ENCODE measurements at regions not wholly inside any gene's neighbourhood (a gene's known extent, or its start where the extent isn't known, plus 50 kb on each side); places are given as distances from the start of the nearest gene placed in this dataset.

DNA sequence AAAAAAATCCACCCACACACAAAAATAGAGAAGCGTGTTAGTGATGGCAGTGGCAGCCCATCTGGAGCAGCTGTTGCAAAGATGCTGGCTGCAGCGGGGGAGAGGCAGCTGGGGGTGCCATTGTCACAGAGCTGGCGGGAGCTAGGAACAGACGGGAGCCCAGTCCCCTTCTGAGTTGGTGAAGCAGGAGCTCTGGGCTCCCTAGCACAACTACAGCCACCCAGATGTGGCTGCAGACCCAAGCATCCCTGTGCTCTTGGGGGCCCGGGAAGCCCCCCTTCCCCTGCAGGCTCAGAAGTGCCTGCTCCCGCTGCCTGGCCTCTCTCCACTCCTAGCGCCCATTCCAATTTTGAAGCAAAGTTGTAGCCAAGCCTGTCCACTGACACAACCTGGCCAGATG, 366.6 kb upstream of the MC4R start:
- H4K91ac ChIP-seq (ENCODE audit: low read depth, low read length), result no peak overlapping the region
- H3K27me3 ChIP-seq (ENCODE audit: insufficient read depth, low read length), result no peaks in the 10 kb centered on the region
- H2BK120ac ChIP-seq (ENCODE audit: insufficient read depth, low read length, poor library complexity), result no peak overlapping the region
- no peak overlapping the region for H4K8ac ChIP-seq (ENCODE audit: low read depth, low read length)
- H3K79me2 ChIP-seq (ENCODE audit: control insufficient read depth, insufficient read depth, low read length, poor library complexity), result no peaks in the 10 kb centered on the region
- no peaks in the 10 kb centered on the region for H3K79me1 ChIP-seq (ENCODE audit: low read length)
- no peak overlapping the region for H3K27ac ChIP-seq (ENCODE audit: low read depth, low read length)
- no peak overlapping the region for H2AK5ac ChIP-seq (ENCODE audit: low read length)
- H3K18ac ChIP-seq (ENCODE audit: low read length), result no peak overlapping the region
- no peak overlapping the region for H3K4ac ChIP-seq (ENCODE audit: low read depth, low read length)
- no peak overlapping the region for H3K4me3 ChIP-seq (ENCODE audit: low read depth, low read length)
- no peak overlapping the region for H3K4me2 ChIP-seq (ENCODE audit: low read length)
- H3K23ac ChIP-seq (ENCODE audit: low read length), result no peak overlapping the region
- no peak for DNase-seq
- H2BK12ac ChIP-seq (ENCODE audit: low read length), result no peak overlapping the region
- no peak overlapping the region for H3K9ac ChIP-seq (ENCODE audit: low read length)
- no peak overlapping the region for H2AFZ ChIP-seq (ENCODE audit: insufficient read depth, low read length, poor library complexity)
- no peak overlapping the region for H2BK5ac ChIP-seq (ENCODE audit: low read depth, low read length, poor library complexity)
- no peaks in the 10 kb centered on the region for H3K9me3 ChIP-seq (ENCODE audit: insufficient read depth, low read depth, low read length)
- WGBS (ENCODE audit: extremely low coverage, insufficient coverage, insufficient read length), result no CpG with 5 or more reads among the region's 7 CpGs
- H4K12ac ChIP-seq (ENCODE audit: low read depth, low read length), result no peak overlapping the region
- H3K14ac ChIP-seq (ENCODE audit: low read length), result no peak overlapping the region
- no peaks in the 10 kb centered on the region for H3K4me1 ChIP-seq (ENCODE audit: control insufficient read depth in 1 of 2, insufficient read depth in 2 of 2, low read length in 2 of 2)
- no peaks in the 10 kb centered on the region for H3K36me3 ChIP-seq (ENCODE audit: control insufficient read depth in 1 of 2, insufficient read depth in 2 of 2, low read length in 2 of 2)

DNA sequence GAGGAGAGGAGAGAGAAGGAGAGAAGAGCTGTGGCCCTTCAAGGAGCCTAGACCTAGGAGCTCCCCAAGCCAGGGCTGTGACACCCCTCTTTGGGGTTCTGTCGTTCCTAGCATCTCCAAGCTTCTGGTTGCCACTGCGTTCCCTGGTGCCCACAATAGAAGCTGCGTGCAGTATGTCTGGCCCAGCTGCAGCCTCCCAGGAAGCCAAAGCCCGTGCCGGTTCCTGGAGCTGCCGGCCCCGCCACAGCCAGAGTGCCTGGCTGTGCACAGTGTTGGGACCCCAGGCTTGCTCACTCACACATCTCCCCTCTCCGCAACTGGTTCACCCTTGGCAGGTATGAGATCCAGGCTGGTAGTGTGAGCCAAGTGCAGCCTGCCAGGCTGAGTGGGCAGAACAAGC, 367.7 kb upstream of the MC4R start:
- no peaks in the 10 kb centered on the region for H3K4me1 ChIP-seq (ENCODE audit: control insufficient read depth in 1 of 2, insufficient read depth in 2 of 2, low read length in 2 of 2)
- no peak overlapping the region for H3K27ac ChIP-seq (ENCODE audit: low read depth, low read length)
- H3K79me2 ChIP-seq (ENCODE audit: control insufficient read depth, insufficient read depth, low read length, poor library complexity), result no peaks in the 10 kb centered on the region
- H2BK5ac ChIP-seq (ENCODE audit: low read depth, low read length, poor library complexity), result no peak overlapping the region
- no peak for DNase-seq
- H3K9me3 ChIP-seq (ENCODE audit: insufficient read depth, low read depth, low read length), result no peaks in the 10 kb centered on the region
- H3K18ac ChIP-seq (ENCODE audit: low read length), result no peak overlapping the region
- H3K4me3 ChIP-seq (ENCODE audit: low read depth, low read length), result no peak overlapping the region
- H3K4ac ChIP-seq (ENCODE audit: low read depth, low read length), result no peak overlapping the region
- no peak overlapping the region for H3K9ac ChIP-seq (ENCODE audit: low read length)
- no peaks in the 10 kb centered on the region for H3K27me3 ChIP-seq (ENCODE audit: insufficient read depth, low read length)
- no peak overlapping the region for H3K14ac ChIP-seq (ENCODE audit: low read length)
- no peak overlapping the region for H2BK120ac ChIP-seq (ENCODE audit: insufficient read depth, low read length, poor library complexity)
- no peak overlapping the region for H4K8ac ChIP-seq (ENCODE audit: low read depth, low read length)
- H4K91ac ChIP-seq (ENCODE audit: low read depth, low read length), result no peak overlapping the region
- no peak overlapping the region for H3K4me2 ChIP-seq (ENCODE audit: low read length)
- WGBS (ENCODE audit: extremely low coverage, insufficient coverage, insufficient read length), result no CpG with 5 or more reads among the region's 8 CpGs
- H3K23ac ChIP-seq (ENCODE audit: low read length), result no peak overlapping the region
- no peak overlapping the region for H2AK5ac ChIP-seq (ENCODE audit: low read length)
- H4K12ac ChIP-seq (ENCODE audit: low read depth, low read length), result no peak overlapping the region
- H3K79me1 ChIP-seq (ENCODE audit: low read length), result no peaks in the 10 kb centered on the region
- no peak overlapping the region for H2AFZ ChIP-seq (ENCODE audit: insufficient read depth, low read length, poor library complexity)
- H2BK12ac ChIP-seq (ENCODE audit: low read length), result no peak overlapping the region
- no peaks in the 10 kb centered on the region for H3K36me3 ChIP-seq (ENCODE audit: control insufficient read depth in 1 of 2, insufficient read depth in 2 of 2, low read length in 2 of 2)

DNA sequence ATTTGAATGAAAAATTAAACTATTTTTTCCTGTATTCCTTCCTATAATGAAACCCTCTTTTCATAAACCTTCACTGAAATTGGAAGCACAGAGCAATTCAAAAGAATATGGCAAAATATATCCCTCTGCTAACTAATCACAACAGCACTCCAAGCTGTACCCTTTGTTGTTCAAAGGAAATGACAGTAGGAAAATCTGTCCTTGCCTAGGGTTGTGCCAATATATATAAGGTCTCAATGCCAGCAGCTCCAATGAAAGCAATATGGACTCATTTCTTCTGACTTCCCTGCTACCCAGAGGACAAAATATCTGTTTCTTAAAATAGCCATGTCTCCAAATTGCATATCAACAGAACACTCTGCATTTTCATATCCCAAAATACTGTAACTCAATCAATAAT, 373.9 kb upstream of the MC4R start:
- Histone ChIP-seq H2AFZ (ENCODE audit: insufficient read depth, low read length, poor library complexity) (no peak overlapping the region), H3K36me3 (ENCODE audit: control insufficient read depth in 1 of 2, insufficient read depth in 2 of 2, low read length in 2 of 2) (no peaks in the 10 kb centered on the region), H4K8ac (ENCODE audit: low read depth, low read length) (no peak overlapping the region), H3K23ac (ENCODE audit: low read length) (no peak overlapping the region), H3K4me2 (ENCODE audit: low read length) (no peak overlapping the region), H3K27ac (ENCODE audit: low read depth, low read length) (no peak overlapping the region), H3K4me3 (ENCODE audit: low read depth, low read length) (no peak overlapping the region), H2BK5ac (ENCODE audit: low read depth, low read length, poor library complexity) (no peak overlapping the region), H2BK12ac (ENCODE audit: low read length) (no peak overlapping the region), H3K9me3 (ENCODE audit: insufficient read depth, low read depth, low read length) (no peaks in the 10 kb centered on the region), H3K4me1 (ENCODE audit: control insufficient read depth in 1 of 2, insufficient read depth in 2 of 2, low read length in 2 of 2) (no peaks in the 10 kb centered on the region), H3K14ac (ENCODE audit: low read length) (no peak overlapping the region), H4K91ac (ENCODE audit: low read depth, low read length) (no peak overlapping the region), H4K12ac (ENCODE audit: low read depth, low read length) (no peak overlapping the region), H3K79me1 (ENCODE audit: low read length) (no peaks in the 10 kb centered on the region), H3K4ac (ENCODE audit: low read depth, low read length) (no peak overlapping the region), H2AK5ac (ENCODE audit: low read length) (no peak overlapping the region), H3K18ac (ENCODE audit: low read length) (no peak overlapping the region), H2BK120ac (ENCODE audit: insufficient read depth, low read length, poor library complexity) (no peak overlapping the region), H3K9ac (ENCODE audit: low read length) (no peak overlapping the region), H3K27me3 (ENCODE audit: insufficient read depth, low read length) (no peaks in the 10 kb centered on the region), H3K79me2 (ENCODE audit: control insufficient read depth, insufficient read depth, low read length, poor library complexity) (no peaks in the 10 kb centered on the region)
- no peak for DNase-seq

DNA sequence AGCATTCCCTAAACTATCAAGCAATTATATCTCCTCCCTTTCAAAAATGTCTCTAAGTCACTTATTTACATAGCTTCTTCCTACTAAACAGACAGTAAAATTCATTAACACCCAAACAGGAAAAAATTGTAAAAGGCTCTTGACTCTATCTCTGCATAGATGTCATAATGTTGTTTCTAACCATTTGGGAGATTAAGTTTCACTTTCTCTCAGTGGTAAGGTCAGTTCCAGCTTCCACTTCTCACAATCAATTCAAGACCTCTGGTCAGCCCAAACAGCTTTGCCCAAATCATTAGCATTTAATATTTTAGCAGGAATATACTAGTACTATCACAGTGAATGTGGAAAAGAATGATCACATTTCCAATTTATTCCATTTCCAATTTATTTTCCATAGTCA, 374.3 kb upstream of the MC4R start:
- Histone ChIP-seq H3K14ac (ENCODE audit: low read length) (no peak overlapping the region), H3K79me2 (ENCODE audit: control insufficient read depth, insufficient read depth, low read length, poor library complexity) (no peaks in the 10 kb centered on the region), H3K9ac (ENCODE audit: low read length) (no peak overlapping the region), H3K23ac (ENCODE audit: low read length) (no peak overlapping the region), H2BK12ac (ENCODE audit: low read length) (no peak overlapping the region), H3K9me3 (ENCODE audit: insufficient read depth, low read depth, low read length) (no peaks in the 10 kb centered on the region), H2BK5ac (ENCODE audit: low read depth, low read length, poor library complexity) (no peak overlapping the region), H2BK120ac (ENCODE audit: insufficient read depth, low read length, poor library complexity) (no peak overlapping the region), H3K4ac (ENCODE audit: low read depth, low read length) (no peak overlapping the region), H3K4me2 (ENCODE audit: low read length) (no peak overlapping the region), H2AFZ (ENCODE audit: insufficient read depth, low read length, poor library complexity) (no peak overlapping the region), H3K79me1 (ENCODE audit: low read length) (no peaks in the 10 kb centered on the region), H3K36me3 (ENCODE audit: control insufficient read depth in 1 of 2, insufficient read depth in 2 of 2, low read length in 2 of 2) (no peaks in the 10 kb centered on the region), H2AK5ac (ENCODE audit: low read length) (no peak overlapping the region), H4K8ac (ENCODE audit: low read depth, low read length) (no peak overlapping the region), H3K27me3 (ENCODE audit: insufficient read depth, low read length) (no peaks in the 10 kb centered on the region), H3K4me3 (ENCODE audit: low read depth, low read length) (no peak overlapping the region), H4K12ac (ENCODE audit: low read depth, low read length) (no peak overlapping the region), H4K91ac (ENCODE audit: low read depth, low read length) (no peak overlapping the region), H3K27ac (ENCODE audit: low read depth, low read length) (no peak overlapping the region), H3K18ac (ENCODE audit: low read length) (no peak overlapping the region), H3K4me1 (ENCODE audit: control insufficient read depth in 1 of 2, insufficient read depth in 2 of 2, low read length in 2 of 2) (no peaks in the 10 kb centered on the region)
- DNase-seq, result no peak

DNA sequence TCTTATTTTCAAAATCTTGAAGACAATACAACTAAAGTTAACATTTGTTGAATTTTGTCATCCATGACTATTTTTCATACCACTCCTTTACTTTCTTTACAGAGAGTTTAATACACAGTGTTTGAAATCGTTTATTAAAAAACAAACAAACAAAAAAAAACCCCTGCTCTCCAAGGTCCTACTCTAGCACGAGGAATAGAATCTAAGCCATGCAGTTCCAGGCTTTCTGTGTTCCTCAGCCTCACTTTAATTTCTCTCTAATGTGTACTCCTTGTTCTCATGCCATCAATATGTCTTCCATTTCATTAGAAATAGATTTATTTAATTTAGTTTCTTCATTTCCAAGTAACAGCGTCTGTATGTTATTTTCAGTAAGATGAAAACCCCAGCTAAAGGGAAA, 381.2 kb upstream of the MC4R start:
- Histone ChIP-seq H3K27me3 (ENCODE audit: insufficient read depth, low read length) (no peaks in the 10 kb centered on the region), H3K4me2 (ENCODE audit: low read length) (no peak overlapping the region), H2BK5ac (ENCODE audit: low read depth, low read length, poor library complexity) (no peak overlapping the region), H3K4me3 (ENCODE audit: low read depth, low read length) (no peak overlapping the region), H3K9me3 (ENCODE audit: insufficient read depth, low read depth, low read length) (no peaks in the 10 kb centered on the region), H2AK5ac (ENCODE audit: low read length) (no peak overlapping the region), H3K79me1 (ENCODE audit: low read length) (no peaks in the 10 kb centered on the region), H2AFZ (ENCODE audit: insufficient read depth, low read length, poor library complexity) (no peak overlapping the region), H3K36me3 (ENCODE audit: control insufficient read depth in 1 of 2, insufficient read depth in 2 of 2, low read length in 2 of 2) (no peaks in the 10 kb centered on the region), H3K18ac (ENCODE audit: low read length) (no peak overlapping the region), H3K9ac (ENCODE audit: low read length) (no peak overlapping the region), H3K23ac (ENCODE audit: low read length) (no peak overlapping the region), H3K4ac (ENCODE audit: low read depth, low read length) (no peak overlapping the region), H3K79me2 (ENCODE audit: control insufficient read depth, insufficient read depth, low read length, poor library complexity) (no peaks in the 10 kb centered on the region), H3K14ac (ENCODE audit: low read length) (no peak overlapping the region), H3K27ac (ENCODE audit: low read depth, low read length) (no peak overlapping the region), H4K12ac (ENCODE audit: low read depth, low read length) (no peak overlapping the region), H2BK12ac (ENCODE audit: low read length) (no peak overlapping the region), H2BK120ac (ENCODE audit: insufficient read depth, low read length, poor library complexity) (no peak overlapping the region), H3K4me1 (ENCODE audit: control insufficient read depth in 1 of 2, insufficient read depth in 2 of 2, low read length in 2 of 2) (no peaks in the 10 kb centered on the region), H4K8ac (ENCODE audit: low read depth, low read length) (no peak overlapping the region), H4K91ac (ENCODE audit: low read depth, low read length) (no peak overlapping the region)
- no peak for DNase-seq
- no CpG with 5 or more reads among the region's 3 CpGs for WGBS (ENCODE audit: extremely low coverage, insufficient coverage, insufficient read length)
